WI38 (cell line): ENCODE measurements at regions not wholly inside any gene's neighbourhood (a gene's known extent, or its start where the extent isn't known, plus 50 kb on each side); places are given as distances from the start of the nearest gene placed in this dataset.

Source experiments
- H3K4me3 ChIP-seq: 2 replicates; pipeline ENCODE4 v1.5.1; 2011; ENCODE audit warnings: low read depth, mild to moderate bottlenecking, control low read depth, low read length
- TF ChIP-seq, protein P1 (sequence below): IDR thresholded peaks from 2 replicates; pipeline ENCODE4 v1.5.1; 2012; ENCODE audit warnings: low read depth, mild to moderate bottlenecking, control low read depth, low read length

DNA sequence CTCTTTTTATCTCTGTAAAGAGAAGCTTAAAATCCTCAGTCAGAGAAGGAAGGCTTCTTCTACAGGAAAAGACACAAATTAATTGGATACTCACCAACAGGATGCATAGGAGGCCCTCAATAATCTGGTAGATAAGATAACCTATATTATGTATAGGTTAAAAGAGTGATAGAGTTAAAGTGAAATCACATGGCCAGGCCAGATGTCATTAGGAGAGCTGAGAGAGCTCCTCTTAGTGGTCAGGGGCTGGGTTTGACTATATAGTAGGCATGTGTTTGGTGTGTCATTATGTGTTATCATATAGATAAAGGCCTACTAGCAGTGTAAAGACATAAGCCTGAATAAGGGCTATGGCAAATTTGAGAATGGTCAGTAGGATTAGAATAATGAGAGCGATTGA, 479.3 kb downstream of the EPHA3 start:
- H3K4me3 ChIP-seq: no peak overlapping the region
- TF ChIP-seq, protein P1, sequence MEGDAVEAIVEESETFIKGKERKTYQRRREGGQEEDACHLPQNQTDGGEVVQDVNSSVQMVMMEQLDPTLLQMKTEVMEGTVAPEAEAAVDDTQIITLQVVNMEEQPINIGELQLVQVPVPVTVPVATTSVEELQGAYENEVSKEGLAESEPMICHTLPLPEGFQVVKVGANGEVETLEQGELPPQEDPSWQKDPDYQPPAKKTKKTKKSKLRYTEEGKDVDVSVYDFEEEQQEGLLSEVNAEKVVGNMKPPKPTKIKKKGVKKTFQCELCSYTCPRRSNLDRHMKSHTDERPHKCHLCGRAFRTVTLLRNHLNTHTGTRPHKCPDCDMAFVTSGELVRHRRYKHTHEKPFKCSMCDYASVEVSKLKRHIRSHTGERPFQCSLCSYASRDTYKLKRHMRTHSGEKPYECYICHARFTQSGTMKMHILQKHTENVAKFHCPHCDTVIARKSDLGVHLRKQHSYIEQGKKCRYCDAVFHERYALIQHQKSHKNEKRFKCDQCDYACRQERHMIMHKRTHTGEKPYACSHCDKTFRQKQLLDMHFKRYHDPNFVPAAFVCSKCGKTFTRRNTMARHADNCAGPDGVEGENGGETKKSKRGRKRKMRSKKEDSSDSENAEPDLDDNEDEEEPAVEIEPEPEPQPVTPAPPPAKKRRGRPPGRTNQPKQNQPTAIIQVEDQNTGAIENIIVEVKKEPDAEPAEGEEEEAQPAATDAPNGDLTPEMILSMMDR: no peak

- TF ChIP-seq, protein P1: no peak
- no peak overlapping the region for H3K4me3 ChIP-seq
These were observed 498.7 kb downstream of the EPHA3 start for GRCh38 chr3:89606151-89606550.

GRCh38 chr3:89612027-89612426, 504.6 kb downstream of the EPHA3 start:
- TF ChIP-seq, protein P1: no peak
- no peak overlapping the region for H3K4me3 ChIP-seq

DNA sequence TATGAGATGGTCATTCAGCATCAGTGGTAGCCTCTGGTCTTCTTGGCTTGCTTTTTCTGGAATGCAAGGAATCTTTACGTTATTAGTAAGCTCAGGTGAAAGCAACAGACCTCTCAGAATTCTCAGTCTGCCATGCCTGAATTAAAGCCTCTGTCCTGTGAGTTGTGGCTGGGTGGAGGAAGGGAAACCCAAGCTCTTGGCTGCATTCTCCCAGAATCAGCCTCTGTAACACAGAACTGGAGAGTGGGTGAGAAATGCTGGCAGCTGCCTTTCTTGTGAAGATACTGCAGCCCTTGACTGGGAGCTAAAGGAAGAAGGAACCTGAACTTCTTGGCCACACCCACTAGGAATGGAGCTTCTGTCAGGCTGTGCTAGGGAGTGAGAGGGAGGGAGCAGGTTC, 505.8 kb downstream of the EPHA3 start:
- TF ChIP-seq, protein P1: no peak
- H3K4me3 ChIP-seq: no peak overlapping the region

DNA sequence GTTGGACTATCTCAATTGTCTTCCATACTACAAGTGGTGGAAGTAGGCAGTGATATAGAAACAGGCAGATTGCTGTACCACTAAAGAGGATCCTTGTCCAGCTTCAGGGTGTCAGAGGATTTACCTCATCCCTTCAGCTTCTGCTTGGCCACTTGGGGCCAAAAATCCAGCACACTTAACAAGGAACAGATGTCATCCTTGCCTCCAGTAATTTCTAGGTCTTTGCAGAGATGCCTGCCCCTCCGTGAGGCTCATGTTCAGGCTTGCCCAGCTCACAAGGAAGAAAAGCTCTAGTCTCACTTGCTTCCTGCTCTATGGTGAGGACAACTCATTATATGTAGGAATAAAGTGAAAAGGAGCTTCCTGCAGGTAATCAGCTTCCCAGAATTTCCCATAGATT, 510.3 kb downstream of the EPHA3 start:
- TF ChIP-seq, protein P1: no peak
- no peak overlapping the region for H3K4me3 ChIP-seq

DNA sequence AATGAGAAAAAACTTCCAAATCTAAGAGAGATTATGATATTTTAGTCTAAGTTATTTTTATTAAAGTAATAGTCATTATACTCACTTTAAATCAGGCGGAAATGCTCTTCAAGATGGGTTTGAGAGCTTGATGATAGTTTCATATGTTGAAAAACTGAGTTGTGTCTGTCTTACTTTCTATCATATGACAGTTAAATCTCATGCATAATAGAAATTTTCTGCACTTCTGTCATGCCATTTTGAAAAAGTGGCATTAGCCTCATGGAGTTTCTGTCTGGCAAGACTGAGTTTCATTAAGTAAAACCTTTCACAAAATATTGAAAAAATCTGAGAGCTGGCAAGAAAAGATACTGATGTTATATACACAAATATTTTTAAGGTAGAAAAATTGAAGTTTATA, 511.8 kb downstream of the EPHA3 start:
- H3K4me3 ChIP-seq: no peak overlapping the region
- TF ChIP-seq, protein P1: no peak

DNA sequence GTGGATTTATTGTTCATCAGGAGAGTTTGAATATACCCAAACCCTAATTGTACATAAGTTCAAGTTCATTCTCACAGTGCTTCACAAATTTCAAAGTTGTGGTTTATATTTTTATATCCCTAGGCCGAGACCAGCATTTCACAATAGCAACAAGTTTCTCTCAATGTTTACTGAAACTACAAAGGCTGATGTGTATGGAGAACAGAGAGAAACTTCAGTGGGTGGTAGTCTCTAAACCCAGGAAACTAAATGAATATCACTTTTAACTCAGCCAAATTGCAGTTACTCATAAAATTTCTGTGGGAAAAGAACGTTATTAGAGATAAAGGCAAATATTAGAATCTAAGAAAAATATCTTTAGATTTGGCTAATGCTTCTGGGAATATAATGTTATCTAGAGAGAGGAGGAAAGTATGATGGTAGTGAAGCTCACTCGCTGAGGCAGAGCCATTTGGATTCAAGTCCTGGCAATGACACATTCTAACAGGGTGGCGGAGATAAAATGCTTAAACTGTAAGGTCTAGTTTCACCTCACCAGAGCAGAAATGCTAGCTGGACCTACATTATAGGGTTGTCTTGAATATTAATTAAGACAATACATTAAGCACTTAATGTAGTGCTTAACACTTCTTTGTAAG, 514.8 kb downstream of the EPHA3 start:
- no peak overlapping the region for H3K4me3 ChIP-seq
- TF ChIP-seq, protein P1: no peak
